ENCODE measurements at regions not wholly inside any gene's neighbourhood (a gene's known extent, or its start where the extent isn't known, plus 50 kb on each side); places are given as distances from the start of the nearest gene placed in this dataset.

DNA sequence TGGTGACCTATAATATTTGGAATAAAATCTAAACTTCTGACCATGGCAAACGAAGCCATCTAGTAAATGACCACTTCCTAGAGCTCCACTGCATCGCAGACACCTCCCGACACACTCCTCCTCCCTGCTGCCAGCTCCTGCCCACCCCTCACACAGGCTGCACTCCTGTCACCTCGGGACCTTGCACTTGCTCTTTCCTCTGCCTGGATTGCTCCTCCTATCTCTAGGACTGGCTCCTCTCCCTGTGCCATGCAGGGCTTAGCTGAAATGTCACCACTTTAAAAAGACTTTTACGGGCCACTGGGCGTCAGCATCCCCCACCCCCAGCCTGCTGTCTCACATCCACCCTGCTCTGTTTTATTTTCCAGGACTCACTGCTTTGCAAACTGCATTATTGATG lies 87.6 kb upstream of the MC3R start:
- Histone ChIP-seq H4K5ac (ENCODE audit: insufficient read length, low read depth, low read length) (no peak overlapping the region), H3T11ph (ENCODE audit: low read length) (no peak overlapping the region), H3K4me1 (ENCODE audit: insufficient read depth, low read length) (no peaks in the 10 kb centered on the region), H4K8ac (replicated peaks; ENCODE audit: insufficient read length, low read depth, low read length) (no peak overlapping the region), H2BK120ac (ENCODE audit: low read depth, low read length, poor library complexity, severe bottlenecking) (no peak overlapping the region), H3K9me3 (ENCODE audit: control insufficient read depth, low read depth, low read length) (peaks cover 82% of the 10 kb centered on the region), H3K4ac (ENCODE audit: low read depth, low read length) (no peak overlapping the region), H3K4me2 (ENCODE audit: insufficient read depth, insufficient read length, low read length) (no peak overlapping the region), H2BK15ac (ENCODE audit: low read depth, low read length) (no peak overlapping the region), H3K23ac (ENCODE audit: insufficient read length, low read depth, low read length) (no peak overlapping the region), H3K79me1 (ENCODE audit: insufficient read depth, low read depth, low read length, poor library complexity, severe bottlenecking) (no peaks in the 10 kb centered on the region), H3K9ac (ENCODE audit: extremely low read depth, insufficient read length, low read length) (no peak overlapping the region), H3K27ac (ENCODE audit: insufficient read length, low read depth, low read length) (no peak overlapping the region), H4K91ac (ENCODE audit: insufficient read length, low read depth, low read length) (no peak overlapping the region), H3K18ac (ENCODE audit: insufficient read length, low read depth, low read length) (no peak overlapping the region), H3K56ac (ENCODE audit: insufficient read length, low read depth, low read length) (no peak overlapping the region), H2BK5ac (ENCODE audit: insufficient read length, low read length) (no peak overlapping the region), H2BK12ac (ENCODE audit: insufficient read length, low read depth, low read length) (no peak overlapping the region), H4K20me1 (ENCODE audit: control insufficient read depth, insufficient read depth, insufficient read length) (no peaks in the 10 kb centered on the region), H3K27me3 (ENCODE audit: insufficient read depth, low read length) (no peaks in the 10 kb centered on the region), H2BK20ac (ENCODE audit: low read depth, low read length, poor library complexity, severe bottlenecking) (no peak overlapping the region), H2AK5ac (ENCODE audit: insufficient read length, low read length) (no peak overlapping the region), H3K79me2 (ENCODE audit: insufficient read depth, low read length) (no peaks in the 10 kb centered on the region), H3K14ac (ENCODE audit: insufficient read depth, low read length) (no peak overlapping the region), H3K23me2 (ENCODE audit: insufficient read length, low read depth, low read length, poor library complexity, severe bottlenecking) (no peaks in the 10 kb centered on the region), H2AFZ (ENCODE audit: low read length) (no peak overlapping the region)
- WGBS (ENCODE audit: extremely low coverage, insufficient read length, low lambda C conversion rate): no CpG with 5 or more reads among the region's 6 CpGs
- H3K27me3 Mint-ChIP-seq (ENCODE audit: low read depth): peaks cover 12% of the 10 kb centered on the region
- H3K36me3 Mint-ChIP-seq (ENCODE audit: insufficient read depth in 1 of 3, low read depth in 3 of 3): peaks cover 12 to 42% (median 13%) of the 10 kb centered on the region in 3 experiments; a peak in 5 of 7 replicates
- H3K4me1 Mint-ChIP-seq: no peaks in the 10 kb centered on the region
- no peak for DNase-seq
- TF ChIP-seq, protein P1, sequence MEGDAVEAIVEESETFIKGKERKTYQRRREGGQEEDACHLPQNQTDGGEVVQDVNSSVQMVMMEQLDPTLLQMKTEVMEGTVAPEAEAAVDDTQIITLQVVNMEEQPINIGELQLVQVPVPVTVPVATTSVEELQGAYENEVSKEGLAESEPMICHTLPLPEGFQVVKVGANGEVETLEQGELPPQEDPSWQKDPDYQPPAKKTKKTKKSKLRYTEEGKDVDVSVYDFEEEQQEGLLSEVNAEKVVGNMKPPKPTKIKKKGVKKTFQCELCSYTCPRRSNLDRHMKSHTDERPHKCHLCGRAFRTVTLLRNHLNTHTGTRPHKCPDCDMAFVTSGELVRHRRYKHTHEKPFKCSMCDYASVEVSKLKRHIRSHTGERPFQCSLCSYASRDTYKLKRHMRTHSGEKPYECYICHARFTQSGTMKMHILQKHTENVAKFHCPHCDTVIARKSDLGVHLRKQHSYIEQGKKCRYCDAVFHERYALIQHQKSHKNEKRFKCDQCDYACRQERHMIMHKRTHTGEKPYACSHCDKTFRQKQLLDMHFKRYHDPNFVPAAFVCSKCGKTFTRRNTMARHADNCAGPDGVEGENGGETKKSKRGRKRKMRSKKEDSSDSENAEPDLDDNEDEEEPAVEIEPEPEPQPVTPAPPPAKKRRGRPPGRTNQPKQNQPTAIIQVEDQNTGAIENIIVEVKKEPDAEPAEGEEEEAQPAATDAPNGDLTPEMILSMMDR (conservative IDR thresholded peaks at IDR 0.05): no peak
- H3K9me3 Mint-ChIP-seq: peaks cover 93 to 96% of the 10 kb centered on the region in 2 experiments
- H3K4me3 Mint-ChIP-seq: no peak overlapping the region
- H3K27ac Mint-ChIP-seq: no peak overlapping the region; a peak in 1 of 7 replicates

All from H9 (cell line).